Endodermal cell (in vitro differentiated cells): ENCODE measurements at regions not wholly inside any gene's neighbourhood (a gene's known extent, or its start where the extent isn't known, plus 50 kb on each side); places are given as distances from the start of the nearest gene placed in this dataset.

Source experiments
- DNase-seq: peaks from one replicate; pipeline ENCODE4 v3.0.0-alpha.2; 2017
- H3K27ac ChIP-seq: 2 replicates; pipeline ENCODE4 v1.5.1; 2013; ENCODE audit warnings: mild to moderate bottlenecking, low read depth, low read length, moderate library complexity
- H3K27me3 ChIP-seq: 2 replicates; pipeline ENCODE4 v1.6.1; 2013; ENCODE audit warnings: mild to moderate bottlenecking, low read length, moderate library complexity; ENCODE audit not compliant: insufficient read depth, control insufficient read depth, poor library complexity, severe bottlenecking
- H3K36me3 ChIP-seq: 2 replicates; pipeline ENCODE4 v1.7.0; 2013; ENCODE audit warnings: mild to moderate bottlenecking, low read length, moderate library complexity; ENCODE audit not compliant: control insufficient read depth, insufficient read depth
- H3K4me1 ChIP-seq: one replicate; pipeline ENCODE4 v1.7.0; 2013; ENCODE audit warnings: low read length; ENCODE audit not compliant: control insufficient read depth, insufficient read depth
- H3K4me3 ChIP-seq: 2 replicates; pipeline ENCODE4 v1.5.1; 2013; ENCODE audit warnings: mild to moderate bottlenecking, low read length, moderate library complexity
- H3K9ac ChIP-seq: 2 replicates; pipeline ENCODE4 v1.6.1; 2013; ENCODE audit warnings: mild to moderate bottlenecking, low read length, moderate library complexity; ENCODE audit not compliant: poor library complexity, severe bottlenecking; ENCODE audit errors: extremely low read depth
- H3K9me3 ChIP-seq: 2 replicates; pipeline ENCODE4 v1.6.1; 2013; ENCODE audit warnings: mild to moderate bottlenecking, low read length, moderate library complexity; ENCODE audit not compliant: control insufficient read depth
- H3K27ac Mint-ChIP-seq: 2 replicates; pipeline ENCODE4 v1.8.0; 2020; ENCODE audit warnings: mixed read lengths
- H3K27me3 Mint-ChIP-seq: 2 replicates; pipeline ENCODE4 v1.8.0; 2021; ENCODE audit warnings: mild to moderate bottlenecking, mixed read lengths; ENCODE audit not compliant: insufficient read depth
- H3K36me3 Mint-ChIP-seq: 2 replicates; pipeline ENCODE4 v1.8.0; 2020; ENCODE audit warnings: low read depth, mixed read lengths
- H3K4me1 Mint-ChIP-seq: 2 replicates; pipeline ENCODE4 v1.8.0; 2020; ENCODE audit warnings: mixed read lengths
- H3K4me3 Mint-ChIP-seq: 2 replicates; pipeline ENCODE4 v1.8.0; 2020; ENCODE audit warnings: mild to moderate bottlenecking, moderate library complexity, mixed read lengths
- H3K9me3 Mint-ChIP-seq: 2 replicates; pipeline ENCODE4 v1.8.0; 2020; ENCODE audit warnings: mild to moderate bottlenecking, mixed read lengths
- WGBS, 2 experiments: methylation state at CpG; one replicate each; pipeline versions ENCODE4 v1.1.5 to v1.1.7; 2013; ENCODE audit warnings: missing lambda C conversion rate in 2 of 2, mixed read lengths in 1 of 2; ENCODE audit not compliant: insufficient coverage in 1 of 2, insufficient read length in 1 of 2; 5-methylcytosine and 5-hydroxymethylcytosine counted together
- TF ChIP-seq, protein P1 (sequence below): fragments of 200-600 bp; sonication (generic); conservative IDR thresholded peaks from 2 replicates; pipeline ENCODE4 v1.5.0; 2021; ENCODE audit warnings: antibody characterized with exemption, mild to moderate bottlenecking

DNA sequence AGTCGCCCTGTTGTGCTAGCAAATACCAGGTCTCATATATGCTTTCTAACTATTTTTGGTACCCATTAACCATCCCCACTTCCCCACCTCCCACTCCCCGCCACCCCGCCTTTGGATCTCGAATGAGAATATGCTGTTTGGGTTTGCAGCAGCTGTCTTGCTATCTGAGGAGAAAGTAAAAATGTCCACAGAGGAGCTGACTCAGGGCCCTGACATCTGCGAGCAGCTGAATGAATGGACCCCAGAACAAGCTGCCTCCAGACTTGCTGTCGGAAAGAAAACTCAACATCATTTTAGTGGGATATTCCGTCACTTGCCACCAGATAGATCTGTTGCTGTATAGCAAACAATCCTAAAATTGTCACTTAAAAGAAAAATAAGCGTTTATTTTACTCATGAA, 103.7 kb downstream of the LINC00237 start:
- H3K27ac ChIP-seq: no peak overlapping the region
- H3K36me3 ChIP-seq: no peaks in the 10 kb centered on the region
- Mint-ChIP-seq H3K36me3 (no peaks in the 10 kb centered on the region), H3K4me3 (no peak overlapping the region), H3K27ac (no peak overlapping the region), H3K27me3 (peaks cover 5% of the 10 kb centered on the region), H3K9me3 (no peaks in the 10 kb centered on the region), H3K4me1 (no peaks in the 10 kb centered on the region)
- TF ChIP-seq, protein P1, sequence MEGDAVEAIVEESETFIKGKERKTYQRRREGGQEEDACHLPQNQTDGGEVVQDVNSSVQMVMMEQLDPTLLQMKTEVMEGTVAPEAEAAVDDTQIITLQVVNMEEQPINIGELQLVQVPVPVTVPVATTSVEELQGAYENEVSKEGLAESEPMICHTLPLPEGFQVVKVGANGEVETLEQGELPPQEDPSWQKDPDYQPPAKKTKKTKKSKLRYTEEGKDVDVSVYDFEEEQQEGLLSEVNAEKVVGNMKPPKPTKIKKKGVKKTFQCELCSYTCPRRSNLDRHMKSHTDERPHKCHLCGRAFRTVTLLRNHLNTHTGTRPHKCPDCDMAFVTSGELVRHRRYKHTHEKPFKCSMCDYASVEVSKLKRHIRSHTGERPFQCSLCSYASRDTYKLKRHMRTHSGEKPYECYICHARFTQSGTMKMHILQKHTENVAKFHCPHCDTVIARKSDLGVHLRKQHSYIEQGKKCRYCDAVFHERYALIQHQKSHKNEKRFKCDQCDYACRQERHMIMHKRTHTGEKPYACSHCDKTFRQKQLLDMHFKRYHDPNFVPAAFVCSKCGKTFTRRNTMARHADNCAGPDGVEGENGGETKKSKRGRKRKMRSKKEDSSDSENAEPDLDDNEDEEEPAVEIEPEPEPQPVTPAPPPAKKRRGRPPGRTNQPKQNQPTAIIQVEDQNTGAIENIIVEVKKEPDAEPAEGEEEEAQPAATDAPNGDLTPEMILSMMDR: no peak
- no peak overlapping the region for H3K9ac ChIP-seq
- H3K9me3 ChIP-seq: no peaks in the 10 kb centered on the region
- no peak for DNase-seq
- no peaks in the 10 kb centered on the region for H3K27me3 ChIP-seq
- H3K4me1 ChIP-seq: no peaks in the 10 kb centered on the region
- WGBS, 2 experiments: 88 to 100% methylated on average over 2 to 8 of the region's 8 CpGs
- H3K4me3 ChIP-seq: no peak overlapping the region

DNA sequence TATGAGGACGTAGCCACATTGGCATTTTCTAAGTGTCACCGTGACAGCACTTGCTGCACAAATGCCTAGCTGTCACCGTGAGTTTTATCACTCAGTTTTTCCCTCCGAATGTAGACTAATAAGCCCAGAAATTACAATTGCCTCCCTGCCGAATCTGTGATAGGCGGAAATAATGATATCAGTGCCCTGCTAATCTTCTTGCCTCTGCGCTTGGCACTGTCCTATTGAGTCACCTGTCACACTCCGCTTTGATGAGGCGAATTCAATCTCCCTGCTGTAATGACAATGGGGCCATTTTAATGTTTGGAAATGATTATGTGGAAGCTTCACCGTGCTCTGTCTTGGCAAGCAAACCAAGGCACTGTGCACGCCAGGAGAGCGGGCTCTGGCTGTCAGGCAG, 112.8 kb downstream of the LINC00237 start:
- H3K27ac ChIP-seq: no peak overlapping the region
- no peaks in the 10 kb centered on the region for H3K36me3 ChIP-seq
- no peaks in the 10 kb centered on the region for H3K27me3 ChIP-seq
- H3K9me3 Mint-ChIP-seq: peaks cover under 1% of the 10 kb centered on the region
- no peaks in the 10 kb centered on the region for H3K9me3 ChIP-seq
- H3K4me1 Mint-ChIP-seq: peaks cover 5% of the 10 kb centered on the region
- 85 to 91% methylated on average over 12 of the region's 12 CpGs for WGBS, 2 experiments
- H3K4me1 ChIP-seq: no peaks in the 10 kb centered on the region
- H3K27me3 Mint-ChIP-seq: no peaks in the 10 kb centered on the region
- TF ChIP-seq, protein P1: no peak
- H3K36me3 Mint-ChIP-seq: no peaks in the 10 kb centered on the region
- DNase-seq: no peak
- no peak overlapping the region for H3K9ac ChIP-seq
- H3K4me3 ChIP-seq: no peak overlapping the region
- no peak overlapping the region for H3K27ac Mint-ChIP-seq
- no peak overlapping the region for H3K4me3 Mint-ChIP-seq

DNA sequence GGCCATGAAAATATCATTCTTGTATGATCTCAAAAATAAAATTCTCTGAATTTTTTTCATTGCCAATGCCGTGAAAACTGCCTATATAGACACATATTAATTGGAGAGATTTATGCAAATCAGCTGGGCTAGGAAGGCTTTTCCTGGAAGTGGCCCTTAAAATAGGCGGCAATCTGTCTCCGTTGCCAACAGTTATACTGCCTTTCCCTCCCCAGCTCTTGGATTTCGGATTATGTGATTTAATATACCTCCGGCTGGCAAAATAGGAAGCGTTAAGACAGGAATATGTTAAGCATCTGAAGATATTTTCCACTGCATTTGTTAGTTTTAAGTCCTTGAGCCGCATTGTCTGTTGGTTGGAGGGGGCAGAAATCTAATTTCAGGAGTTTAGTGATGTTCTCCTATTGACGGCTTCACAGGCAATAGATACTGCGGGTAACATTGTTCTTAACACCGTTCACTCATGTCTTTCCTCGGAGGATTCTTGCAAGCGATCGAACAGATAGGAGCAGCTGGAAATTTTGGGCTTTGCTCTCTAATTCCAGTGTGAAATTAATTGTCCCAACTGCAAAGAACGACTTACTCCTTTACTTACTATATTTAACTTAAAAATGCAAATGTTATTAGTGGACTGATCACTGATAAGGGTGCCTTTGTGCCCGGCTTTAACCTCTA, 113.3 kb downstream of the LINC00237 start:
- H3K36me3 ChIP-seq: no peaks in the 10 kb centered on the region
- H3K4me3 ChIP-seq: no peak overlapping the region
- Mint-ChIP-seq H3K9me3 (peaks cover 3% of the 10 kb centered on the region), H3K4me3 (no peak overlapping the region), H3K27ac (no peak overlapping the region), H3K4me1 (peaks cover 5% of the 10 kb centered on the region), H3K27me3 (peaks cover under 1% of the 10 kb centered on the region), H3K36me3 (no peaks in the 10 kb centered on the region)
- TF ChIP-seq, protein P1: no peak
- H3K9ac ChIP-seq: no peak overlapping the region
- 90 to 91% methylated on average over 11 to 15 of the region's 15 CpGs for WGBS, 2 experiments
- H3K4me1 ChIP-seq: no peaks in the 10 kb centered on the region
- H3K9me3 ChIP-seq: no peaks in the 10 kb centered on the region
- no peak for DNase-seq
- H3K27ac ChIP-seq: no peak overlapping the region
- H3K27me3 ChIP-seq: no peaks in the 10 kb centered on the region
